Subcutaneous abdominal adipose tissue (tissue), 5 donors: ENCODE measurements at regions not wholly inside any gene's neighbourhood (a gene's known extent, or its start where the extent isn't known, plus 50 kb on each side); places are given as distances from the start of the nearest gene placed in this dataset.
A peak's percentile ranks its signal among the peaks of the same experiment; 100 is the strongest.

Source experiments
- H3K27ac ChIP-seq: one replicate; pipeline ENCODE4 v1.7.0; 2013; ENCODE audit warnings: low read depth, mild to moderate bottlenecking, inconsistent platforms, low read length, moderate library complexity
- H3K27me3 ChIP-seq, 5 donors: one replicate each; pipeline ENCODE4 v1.7.0; 2013; ENCODE audit warnings: low read length in 5 of 5, inconsistent platforms in 1 of 5; ENCODE audit not compliant: control insufficient read depth in 5 of 5, insufficient read depth in 4 of 5
- H3K36me3 ChIP-seq, 5 donors: one replicate each; pipeline ENCODE4 v1.7.0; 2013; ENCODE audit warnings: low read length in 5 of 5; ENCODE audit not compliant: control insufficient read depth in 5 of 5, insufficient read depth in 5 of 5
- H3K4me1 ChIP-seq, 5 donors: one replicate each; pipeline ENCODE4 v1.7.0; 2013; ENCODE audit warnings: low read length in 5 of 5, mild to moderate bottlenecking in 3 of 5, moderate library complexity in 1 of 5; ENCODE audit not compliant: control insufficient read depth in 5 of 5, insufficient read depth in 5 of 5
- H3K4me3 ChIP-seq, 5 donors: one replicate each; pipeline ENCODE4 v1.7.0; 2013; ENCODE audit warnings: low read length in 5 of 5, low read depth in 1 of 5
- H3K9ac ChIP-seq, 5 donors: one replicate each; pipeline ENCODE4 v1.7.0; 2013; ENCODE audit warnings: low read length in 5 of 5, mild to moderate bottlenecking in 4 of 5, moderate library complexity in 3 of 5
- H3K9me3 ChIP-seq, 5 donors: one replicate each; pipeline ENCODE4 v1.7.0; 2013; ENCODE audit warnings: low read length in 5 of 5; ENCODE audit not compliant: control insufficient read depth in 5 of 5
- donor health status: healthy.
- donor health status: healthy.
- donor health status: healthy.
- donor health status: healthy.
- donor health status: healthy.

- Histone ChIP-seq H3K4me1 (peaks cover 0 to 18% (median 0%) of the 10 kb centered on the region in 5 donors), H3K36me3 (no peaks in the 10 kb centered on the region), H3K4me3 (no peak overlapping the region), H3K9me3 (peaks cover 0 to 2% (median 0%) of the 10 kb centered on the region in 5 donors), H3K27ac (peak overlapping the region; percentile 19), H3K27me3 (no peaks in the 10 kb centered on the region), H3K9ac (no peak overlapping the region)
These were observed 174.0 kb downstream of the SUCNR1 start for GRCh38 chr3:152047465-152047864.

GRCh38 chr3:152048831-152049230 lies 175.4 kb downstream of the SUCNR1 start:
- no peaks in the 10 kb centered on the region for H3K9me3 ChIP-seq
- H3K9ac ChIP-seq = no peak overlapping the region
- H3K4me1 ChIP-seq = peaks cover 0 to 13% (median 0%) of the 10 kb centered on the region in 5 donors
- no peak overlapping the region for H3K4me3 ChIP-seq
- no peaks in the 10 kb centered on the region for H3K27me3 ChIP-seq
- H3K27ac ChIP-seq = no peak overlapping the region
- no peaks in the 10 kb centered on the region for H3K36me3 ChIP-seq

DNA sequence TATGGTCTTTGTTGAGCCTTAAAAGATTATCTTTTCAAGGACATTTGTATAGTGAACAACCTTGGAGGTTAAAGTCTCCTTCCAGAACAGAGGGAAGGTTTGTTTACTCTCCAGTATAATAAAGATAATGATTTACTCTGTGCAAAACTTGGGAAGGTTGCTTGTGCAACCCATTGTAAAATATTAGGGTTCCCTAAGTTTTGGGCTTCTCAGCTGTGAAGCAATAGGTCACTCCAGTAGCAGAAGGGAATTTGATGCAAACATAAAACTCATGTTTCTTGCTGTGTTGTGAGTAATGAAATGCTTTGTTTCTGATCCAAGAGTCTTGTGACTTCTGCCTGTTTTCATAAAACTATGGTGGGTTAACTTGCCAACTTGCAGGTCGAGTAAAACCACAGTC lies 177.5 kb downstream of the SUCNR1 start:
- H3K4me1 ChIP-seq = peaks cover 0 to 13% (median 0%) of the 10 kb centered on the region in 5 donors
- H3K9ac ChIP-seq = no peak overlapping the region
- H3K27ac ChIP-seq = no peak overlapping the region
- H3K27me3 ChIP-seq = no peaks in the 10 kb centered on the region
- no peaks in the 10 kb centered on the region for H3K9me3 ChIP-seq
- no peak overlapping the region for H3K4me3 ChIP-seq
- no peaks in the 10 kb centered on the region for H3K36me3 ChIP-seq

DNA sequence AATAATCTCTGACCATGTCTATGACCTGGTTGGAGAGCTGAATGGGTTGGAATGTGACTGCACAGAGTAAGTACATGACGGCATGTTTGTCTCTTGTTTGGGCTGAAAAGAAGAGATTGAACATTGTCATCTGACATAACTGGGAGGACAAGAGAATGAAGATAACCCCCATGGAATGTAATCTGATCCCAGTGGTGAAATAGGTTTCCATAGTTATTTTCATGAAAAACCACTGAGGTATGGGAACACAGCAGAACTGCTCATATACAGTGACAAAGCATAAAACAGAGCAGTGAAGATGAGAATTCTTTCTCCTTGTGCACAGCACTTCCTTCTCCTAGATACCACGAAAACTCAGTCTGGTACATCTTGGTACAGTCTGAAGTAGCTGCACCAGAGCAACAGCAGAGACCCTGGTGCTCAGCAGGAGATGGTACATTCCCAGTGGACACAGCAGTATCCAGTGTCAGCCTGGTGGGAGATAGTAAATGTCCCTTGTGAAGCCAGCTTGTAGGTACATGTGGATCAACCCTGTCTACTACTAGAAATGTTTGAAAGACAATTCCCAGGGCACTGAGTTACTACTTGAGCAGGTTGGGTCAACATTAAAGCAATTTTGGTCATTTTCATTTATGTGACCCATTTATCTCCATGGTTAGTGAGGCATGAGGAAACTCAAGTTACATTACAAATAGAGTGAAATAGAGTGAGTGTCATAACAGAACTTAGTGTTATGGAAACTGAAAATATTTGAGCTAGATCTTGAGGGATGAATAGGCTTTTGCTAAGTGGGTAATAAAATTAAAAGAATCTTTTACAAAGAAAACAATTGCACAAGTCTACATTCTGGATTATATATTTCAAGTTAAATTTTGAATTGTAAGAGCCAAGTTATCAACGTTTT lies 178.3 kb downstream of the SUCNR1 start:
- no peak overlapping the region for H3K27ac ChIP-seq

DNA sequence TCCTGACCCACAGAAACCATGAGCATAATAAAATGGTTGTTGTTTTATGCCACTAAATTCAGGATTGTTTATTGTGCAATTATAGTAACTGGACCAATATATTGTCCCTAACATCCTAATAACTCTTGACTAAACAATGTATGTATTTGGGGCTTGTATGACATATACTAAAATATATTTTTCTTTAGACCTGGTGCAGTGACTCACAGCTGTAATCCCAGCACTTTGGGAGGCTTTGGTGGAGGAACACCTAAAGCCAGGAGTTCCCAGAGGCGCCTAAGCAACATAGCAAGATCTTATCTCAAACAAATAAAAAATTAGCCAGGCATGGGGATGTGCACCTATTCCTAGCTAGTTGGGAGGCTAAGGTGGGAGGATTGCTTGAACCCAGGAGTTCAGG lies 180.4 kb downstream of the SUCNR1 start:
- Histone ChIP-seq H3K9ac (no peak overlapping the region), H3K27ac (no peak overlapping the region), H3K36me3 (no peaks in the 10 kb centered on the region), H3K4me1 (no peaks in the 10 kb centered on the region), H3K9me3 (no peaks in the 10 kb centered on the region), H3K27me3 (no peaks in the 10 kb centered on the region), H3K4me3 (no peak overlapping the region)

More for the DNA sequence above, 178.3 kb downstream of the SUCNR1 start:
- Histone ChIP-seq H3K36me3 (no peaks in the 10 kb centered on the region), H3K9ac (no peak overlapping the region), H3K4me1 (peaks cover 0 to 12% (median 0%) of the 10 kb centered on the region in 5 donors), H3K27me3 (no peaks in the 10 kb centered on the region), H3K4me3 (no peak overlapping the region), H3K9me3 (no peaks in the 10 kb centered on the region)

DNA sequence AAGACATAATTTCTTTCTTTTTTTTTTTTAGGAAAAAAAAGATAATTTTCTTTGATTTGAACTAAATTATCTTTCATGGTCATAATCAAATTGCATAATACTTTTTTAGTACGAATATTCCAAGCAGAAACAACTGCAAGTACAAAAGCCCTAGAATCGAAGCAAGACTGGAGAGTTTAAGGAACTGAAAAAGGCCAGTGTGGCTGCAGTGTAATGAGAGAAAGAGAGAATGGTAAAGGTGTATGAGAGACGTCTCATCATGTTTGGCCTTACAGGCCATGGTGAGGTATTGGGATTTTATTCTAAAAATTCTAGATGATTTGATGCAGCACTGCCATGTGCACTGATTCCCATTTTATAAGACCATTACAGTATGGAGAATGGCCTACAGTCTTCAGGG lies 180.9 kb downstream of the SUCNR1 start:
- Histone ChIP-seq H3K9ac (no peak overlapping the region), H3K27ac (no peak overlapping the region), H3K9me3 (no peaks in the 10 kb centered on the region), H3K4me3 (no peak overlapping the region), H3K4me1 (no peaks in the 10 kb centered on the region), H3K36me3 (no peaks in the 10 kb centered on the region), H3K27me3 (no peaks in the 10 kb centered on the region)

GRCh38 chr3:152056073-152056472 lies 182.6 kb downstream of the SUCNR1 start:
- Histone ChIP-seq H3K9me3 (no peaks in the 10 kb centered on the region), H3K27ac (no peak overlapping the region), H3K27me3 (no peaks in the 10 kb centered on the region), H3K4me1 (peaks cover 0 to 6% (median 0%) of the 10 kb centered on the region in 5 donors), H3K36me3 (no peaks in the 10 kb centered on the region), H3K4me3 (no peak overlapping the region), H3K9ac (no peak overlapping the region)

DNA sequence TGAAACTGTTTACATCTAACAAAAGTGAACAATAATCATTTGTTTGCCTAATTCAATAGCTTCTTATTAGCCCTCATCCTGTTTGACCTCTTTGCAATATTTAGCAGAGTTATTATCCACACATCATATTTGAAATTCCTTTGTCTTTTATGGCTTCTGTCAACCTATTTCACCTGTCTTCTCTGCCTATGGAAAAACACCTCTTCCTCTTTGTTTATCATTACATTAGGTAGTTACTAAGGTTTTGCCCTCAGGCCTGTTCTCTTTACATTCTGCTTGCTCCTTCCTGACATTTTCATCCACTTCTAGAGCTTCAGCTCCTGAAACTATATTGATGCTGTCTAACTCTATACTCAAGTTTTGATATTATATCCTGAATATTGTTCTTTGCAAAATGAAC lies 183.0 kb downstream of the SUCNR1 start:
- Histone ChIP-seq H3K36me3 (no peaks in the 10 kb centered on the region), H3K4me1 (peaks cover 0 to 6% (median 0%) of the 10 kb centered on the region in 5 donors), H3K27ac (no peak overlapping the region), H3K27me3 (no peaks in the 10 kb centered on the region), H3K9me3 (no peaks in the 10 kb centered on the region), H3K4me3 (no peak overlapping the region), H3K9ac (no peak overlapping the region)

DNA sequence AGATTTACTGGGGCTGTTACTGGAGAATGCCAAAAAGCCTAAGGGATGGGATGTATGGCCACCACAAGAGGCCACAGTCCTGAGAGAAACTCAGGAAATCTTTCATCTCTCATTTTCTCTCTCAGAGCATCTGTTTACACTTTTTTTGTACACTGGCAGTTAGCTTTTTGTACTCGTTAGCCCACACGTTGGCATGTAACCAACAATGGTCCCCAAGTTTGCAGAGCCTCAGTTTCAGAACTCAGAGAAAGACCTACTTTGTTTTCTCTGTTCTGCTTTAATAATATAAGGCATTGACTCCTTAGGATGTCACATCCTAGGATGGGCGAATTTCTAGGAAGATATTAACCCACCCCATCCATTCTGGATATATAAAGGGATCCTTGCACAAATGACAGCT lies 183.5 kb downstream of the SUCNR1 start:
- no peak overlapping the region for H3K27ac ChIP-seq
- peaks cover 0 to 6% (median 0%) of the 10 kb centered on the region in 5 donors for H3K4me1 ChIP-seq
- H3K9me3 ChIP-seq = no peaks in the 10 kb centered on the region
- no peak overlapping the region for H3K9ac ChIP-seq
- no peaks in the 10 kb centered on the region for H3K27me3 ChIP-seq
- no peaks in the 10 kb centered on the region for H3K36me3 ChIP-seq
- no peak overlapping the region for H3K4me3 ChIP-seq

DNA sequence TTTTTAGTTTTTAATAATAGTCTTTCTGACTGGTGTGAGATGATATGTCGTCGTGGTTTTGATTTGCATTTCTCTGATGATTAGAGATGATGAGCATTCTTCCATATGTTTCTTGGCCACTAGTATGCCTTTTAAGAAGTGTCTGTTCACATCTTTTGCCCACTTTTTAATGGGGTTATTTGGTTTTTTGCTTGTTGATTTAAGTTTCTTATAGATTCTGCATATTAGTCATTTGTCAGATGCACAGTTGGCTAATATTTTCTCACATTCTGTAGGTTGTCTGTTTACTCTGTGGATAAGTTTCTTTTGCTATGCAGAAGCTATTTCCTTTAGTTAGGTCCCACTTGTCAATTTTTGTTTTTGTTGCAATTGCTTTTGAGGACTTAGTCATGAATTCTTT lies 185.4 kb downstream of the SUCNR1 start:
- H3K9ac ChIP-seq = no peak overlapping the region
- no peaks in the 10 kb centered on the region for H3K27me3 ChIP-seq
- H3K27ac ChIP-seq = no peak overlapping the region
- H3K36me3 ChIP-seq = no peaks in the 10 kb centered on the region
- H3K9me3 ChIP-seq = no peaks in the 10 kb centered on the region
- H3K4me3 ChIP-seq = no peak overlapping the region
- peaks cover 0 to 6% (median 0%) of the 10 kb centered on the region in 5 donors for H3K4me1 ChIP-seq
